ENCODE measurements at regions not wholly inside any gene's neighbourhood (a gene's known extent, or its start where the extent isn't known, plus 50 kb on each side); places are given as distances from the start of the nearest gene placed in this dataset.

GRCh38 chr2:62561586-62561985 is 55.6 kb upstream of the TMEM17 start:
- DNase-seq, result no peak

GRCh38 chr2:62559582-62559981 is 53.6 kb upstream of the TMEM17 start:
- DNase-seq, result no peak

DNA sequence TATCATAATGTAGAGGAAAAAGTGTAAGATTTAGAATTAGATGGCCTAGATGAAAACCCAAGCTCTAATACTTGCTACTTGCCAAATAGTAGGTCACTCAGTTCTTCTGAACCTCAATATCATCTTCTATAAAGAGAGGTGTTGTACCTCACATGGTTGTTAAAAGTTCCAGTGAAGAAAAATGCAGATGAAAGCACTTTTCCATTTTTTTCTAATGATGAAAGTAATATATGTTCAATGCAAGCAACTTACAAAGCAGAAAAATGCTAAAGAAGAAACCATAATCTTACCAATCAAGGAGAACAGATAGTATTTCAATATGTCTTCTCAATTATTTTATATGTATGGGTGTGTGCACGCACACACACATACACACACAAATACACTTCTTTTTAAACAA is 52.7 kb upstream of the TMEM17 start:
- no peak for DNase-seq

DNA sequence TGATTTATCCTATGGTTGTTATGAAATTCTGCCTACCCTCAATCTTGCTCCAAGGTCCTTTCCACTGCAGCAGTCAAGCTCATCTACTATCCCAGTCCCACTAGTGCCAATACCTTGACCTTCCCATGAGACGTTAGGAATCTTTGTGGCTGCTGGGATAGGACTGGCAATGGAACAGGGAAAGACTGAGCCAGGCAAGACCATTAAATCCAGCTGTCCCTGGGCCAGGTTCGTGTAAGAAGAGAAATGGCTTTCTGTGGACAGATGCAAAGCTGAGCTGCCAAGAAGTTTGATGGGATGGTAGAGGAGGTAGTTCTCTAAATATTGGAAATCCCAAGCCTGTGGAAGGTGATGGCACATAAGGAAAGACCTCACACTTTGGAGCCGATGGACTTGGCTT is 50.1 kb upstream of the TMEM17 start:
- DNase-seq, result no peak
